Calu3 (cell line): ENCODE measurements at regions not wholly inside any gene's neighbourhood (a gene's known extent, or its start where the extent isn't known, plus 50 kb on each side); places are given as distances from the start of the nearest gene placed in this dataset.

Experiments used
- BruUV-seq: library from RNA; stranded (reverse); fragments of 400-500 nt; replicated peaks from 2 replicates; lab custom pipeline; 2021; lab: Mats Ljungman, UMichigan
- CTCF ChIA-PET: fragments of 300-600 bp; sonication (Branson Sonifier 250); formaldehyde crosslinking; loops from one replicate; lab custom pipeline; 2022; ENCODE audit warnings: antibody characterized with exemption; lab: Charles Lee
- DNase-seq: peaks from one replicate; pipeline ENCODE4 v3.0.0; 2022
- H3K27ac Mint-ChIP-seq: one replicate; pipeline ENCODE4 v1.8.0; 2022; ENCODE audit warnings: mixed read lengths; ENCODE audit not compliant: unreplicated experiment
- H3K27me3 Mint-ChIP-seq: one replicate; pipeline ENCODE4 v1.8.0; 2022; ENCODE audit warnings: mixed read lengths; ENCODE audit not compliant: unreplicated experiment
- H3K36me3 Mint-ChIP-seq: one replicate; pipeline ENCODE4 v1.8.0; 2022; ENCODE audit warnings: mild to moderate bottlenecking, moderate library complexity, mixed read lengths; ENCODE audit not compliant: insufficient read depth, unreplicated experiment
- H3K4me1 Mint-ChIP-seq: one replicate; pipeline ENCODE4 v1.8.0; 2022; ENCODE audit warnings: mild to moderate bottlenecking, low read depth, mixed read lengths; ENCODE audit not compliant: unreplicated experiment
- H3K4me3 Mint-ChIP-seq: one replicate; pipeline ENCODE4 v1.8.0; 2022; ENCODE audit warnings: mild to moderate bottlenecking, low read depth, moderate library complexity, mixed read lengths; ENCODE audit not compliant: unreplicated experiment
- H3K9me3 Mint-ChIP-seq: one replicate; pipeline ENCODE4 v1.8.0; 2022; ENCODE audit warnings: low read depth, mixed read lengths; ENCODE audit not compliant: unreplicated experiment
- CTCF ChIP-seq: fragments of 200-600 bp; IDR thresholded peaks from one replicate; pipeline ENCODE4 v1.8.0; 2022; ENCODE audit warnings: antibody characterized with exemption; ENCODE audit not compliant: unreplicated experiment
- intact Hi-C: fragments of 100-400 bp; cut with micrococcal nuclease; formaldehyde crosslinking; loops from one replicate; pipeline ENCODE4 v1.10.0; 2022; ENCODE audit not compliant: unreplicated experiment

GRCh38 chr2:228615496-228615895 is 434.0 kb upstream of the SPHKAP start:
- no TSS peak for BruUV-seq
- Mint-ChIP-seq H3K36me3 (no peaks in the 10 kb centered on the region), H3K4me1 (no peaks in the 10 kb centered on the region), H3K27me3 (no peaks in the 10 kb centered on the region), H3K27ac (no peak overlapping the region), H3K4me3 (no peak overlapping the region), H3K9me3 (peaks cover 2% of the 10 kb centered on the region)
- TF ChIP-seq CTCF, result no peak
- CTCF ChIA-PET, result no interaction called here
- intact Hi-C loops, result no loop called here
- DNase-seq, result no peak

GRCh38 chr2:228614741-228615140 is 433.3 kb upstream of the SPHKAP start:
- Mint-ChIP-seq H3K4me1 (no peaks in the 10 kb centered on the region), H3K9me3 (no peaks in the 10 kb centered on the region), H3K36me3 (no peaks in the 10 kb centered on the region), H3K4me3 (no peak overlapping the region), H3K27me3 (no peaks in the 10 kb centered on the region), H3K27ac (no peak overlapping the region)
- no peak for TF ChIP-seq CTCF
- no peak for DNase-seq
- intact Hi-C loops, result no loop called here
- BruUV-seq, result no TSS peak
- CTCF ChIA-PET, result no interaction called here

- Mint-ChIP-seq H3K4me3 (no peak overlapping the region), H3K36me3 (no peaks in the 10 kb centered on the region)
Observed at GRCh38 chr2:228613133-228613850, 431.8 kb upstream of the SPHKAP start.

GRCh38 chr2:228611171-228611570 is 429.7 kb upstream of the SPHKAP start:
- Mint-ChIP-seq H3K27me3 (no peaks in the 10 kb centered on the region), H3K36me3 (no peaks in the 10 kb centered on the region), H3K27ac (no peak overlapping the region), H3K4me3 (no peak overlapping the region), H3K9me3 (no peaks in the 10 kb centered on the region), H3K4me1 (no peaks in the 10 kb centered on the region)
- intact Hi-C loops, result no loop called here
- no TSS peak for BruUV-seq
- CTCF ChIA-PET, result no interaction called here
- DNase-seq, result no peak
- no peak for TF ChIP-seq CTCF

More at GRCh38 chr2:228613133-228613850, 431.8 kb upstream of the SPHKAP start:
- H3K4me1 Mint-ChIP-seq, result no peaks in the 10 kb centered on the region
- no TSS peak for BruUV-seq
- no peak for DNase-seq
- TF ChIP-seq CTCF, result no peak
- no peaks in the 10 kb centered on the region for H3K27me3 Mint-ChIP-seq
- intact Hi-C loops, result no loop called here
- CTCF ChIA-PET, result no interaction called here
- no peak overlapping the region for H3K27ac Mint-ChIP-seq
- no peaks in the 10 kb centered on the region for H3K9me3 Mint-ChIP-seq
